HPDE6-E6E7 (cell line): ENCODE measurements at regions not wholly inside any gene's neighbourhood (a gene's known extent, or its start where the extent isn't known, plus 50 kb on each side); places are given as distances from the start of the nearest gene placed in this dataset.

Source experiments
- DNase-seq: peaks from one replicate; pipeline ENCODE4 v3.0.0; 2011; ENCODE audit warnings: missing footprints; ENCODE audit errors: extremely low spot score

GRCh38 chr20:10954137-10954840 is 280.5 kb upstream of the JAG1 start:
- DNase-seq: peak; percentile 85

DNA sequence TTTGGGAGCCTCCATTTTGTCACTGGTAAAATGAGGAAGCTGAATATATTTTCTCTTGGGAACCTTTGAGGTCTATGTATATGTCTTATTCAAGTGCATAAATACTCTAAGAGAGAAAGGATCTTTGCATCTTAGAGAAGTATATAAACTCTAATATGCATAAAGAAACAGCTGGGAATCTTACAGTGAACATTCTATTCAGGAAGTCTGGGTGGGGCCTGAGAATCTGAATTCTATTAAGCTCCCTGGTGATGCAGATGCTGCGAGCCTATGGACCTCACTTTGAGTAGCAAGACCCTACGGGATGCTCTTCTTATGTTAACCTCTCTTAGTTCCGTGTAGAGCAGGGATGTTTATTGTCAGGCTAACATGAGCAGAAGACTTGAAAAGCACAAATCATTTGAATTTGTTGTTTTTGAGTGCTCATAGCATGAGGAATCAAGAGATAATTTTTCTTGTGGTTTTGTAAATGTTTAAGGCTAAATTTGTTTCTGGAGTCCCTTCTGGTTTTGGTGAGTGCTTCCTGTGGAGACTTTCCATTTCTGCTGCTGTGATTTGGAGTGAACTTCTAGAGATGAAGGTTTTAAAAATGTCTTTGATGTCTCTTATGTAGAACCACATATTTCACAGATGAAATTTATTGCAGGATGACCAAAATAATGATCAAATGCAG is 281.2 kb upstream of the JAG1 start:
- DNase-seq: no peak

- DNase-seq: no peak
Observed at GRCh38 chr20:10958279-10958678, 284.5 kb upstream of the JAG1 start.

- DNase-seq: no peak
Observed at GRCh38 chr20:10960416-10960815, 286.6 kb upstream of the JAG1 start.

DNA sequence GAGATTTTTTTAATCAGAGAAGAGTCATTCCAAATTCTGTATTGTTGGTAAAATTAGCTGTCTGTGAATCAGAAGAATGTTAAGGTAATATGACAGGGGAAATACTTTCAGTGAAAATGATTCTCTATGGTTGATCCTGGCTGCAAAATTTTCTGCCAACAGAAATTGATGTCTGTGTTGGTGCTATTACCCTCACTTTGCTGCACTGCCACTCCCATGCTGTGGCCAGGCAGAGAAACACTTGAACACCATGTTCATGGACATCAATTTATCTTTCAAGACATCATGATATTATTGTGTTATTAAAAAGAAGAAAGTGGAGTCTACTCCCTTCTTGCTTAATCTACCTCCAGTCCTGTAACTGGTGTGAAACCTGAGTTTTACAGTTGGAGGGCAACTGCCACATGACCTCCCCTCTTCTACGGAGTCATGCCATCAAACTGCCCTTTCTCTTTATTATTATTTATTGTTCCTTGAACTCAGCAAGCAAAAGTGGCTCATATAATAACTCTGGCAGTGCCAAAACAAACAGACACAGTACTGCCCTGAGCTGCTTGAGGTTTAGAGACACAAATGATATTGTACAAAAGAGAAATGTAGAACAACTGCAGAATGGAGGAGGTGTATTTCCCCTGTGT is 288.0 kb upstream of the JAG1 start:
- no peak for DNase-seq

DNA sequence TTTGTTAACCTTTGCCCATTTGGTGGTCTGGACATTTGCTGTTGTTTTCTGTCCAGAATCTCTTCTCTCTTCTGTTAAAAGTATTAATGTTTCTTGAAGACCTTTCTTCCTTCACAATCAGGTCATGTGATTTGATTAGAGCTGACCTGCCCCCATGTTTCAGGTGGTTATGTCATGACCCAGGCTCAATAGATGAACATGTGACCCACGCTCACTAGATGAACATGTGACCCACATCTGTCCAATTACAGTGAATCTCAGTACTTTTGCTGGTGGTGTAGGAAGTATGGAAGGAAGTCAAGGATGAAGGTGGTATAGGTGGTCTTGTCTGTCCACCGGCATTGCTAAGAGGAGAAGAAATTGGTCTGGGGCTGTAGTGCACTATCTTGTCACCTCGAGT is 289.1 kb upstream of the JAG1 start:
- DNase-seq: no peak

- no peak for DNase-seq
Observed at GRCh38 chr20:10963717-10964266, 290.0 kb upstream of the JAG1 start.

- no peak for DNase-seq
Observed at GRCh38 chr20:10965936-10966470, 292.2 kb upstream of the JAG1 start.

DNA sequence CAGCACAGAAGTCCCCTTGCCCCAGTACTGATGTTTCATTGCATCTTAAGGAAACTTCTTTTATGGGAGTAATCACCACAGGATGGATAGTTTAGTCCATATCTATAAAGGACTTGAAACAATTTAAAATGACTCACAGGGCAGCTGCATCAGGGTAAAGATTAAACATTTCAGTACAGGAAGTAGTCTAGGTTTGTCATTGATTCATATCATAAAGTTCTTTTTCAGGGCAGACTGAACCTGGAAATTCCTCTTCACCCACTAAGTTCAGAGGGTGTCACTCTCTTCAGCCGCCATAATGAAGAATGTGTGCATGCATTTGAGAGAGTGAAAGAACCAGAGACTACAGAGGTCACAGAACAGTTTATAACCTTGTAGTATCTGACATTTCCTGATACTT is 296.3 kb upstream of the JAG1 start:
- DNase-seq: no peak

DNA sequence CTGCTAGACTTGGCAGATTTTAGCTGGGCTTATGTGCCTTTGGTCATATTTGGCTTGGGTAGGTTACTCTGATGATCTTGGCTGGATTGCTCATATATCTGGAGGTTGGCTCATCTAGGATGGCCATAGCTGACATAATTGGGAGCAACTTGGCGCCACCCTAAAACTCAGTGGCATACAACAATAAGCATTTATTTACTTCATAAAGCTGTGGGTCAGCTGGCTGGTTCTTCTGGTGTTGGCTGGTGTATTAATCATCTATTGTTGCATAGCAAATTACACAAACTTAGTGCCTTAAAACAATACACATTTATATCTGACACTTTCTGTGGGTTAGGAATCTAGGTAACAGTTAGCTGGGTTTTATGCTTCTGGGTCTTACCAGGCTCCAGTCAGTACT is 297.3 kb upstream of the JAG1 start:
- no peak for DNase-seq

GRCh38 chr20:10972219-10972860 is 298.5 kb upstream of the JAG1 start:
- DNase-seq: no peak

DNA sequence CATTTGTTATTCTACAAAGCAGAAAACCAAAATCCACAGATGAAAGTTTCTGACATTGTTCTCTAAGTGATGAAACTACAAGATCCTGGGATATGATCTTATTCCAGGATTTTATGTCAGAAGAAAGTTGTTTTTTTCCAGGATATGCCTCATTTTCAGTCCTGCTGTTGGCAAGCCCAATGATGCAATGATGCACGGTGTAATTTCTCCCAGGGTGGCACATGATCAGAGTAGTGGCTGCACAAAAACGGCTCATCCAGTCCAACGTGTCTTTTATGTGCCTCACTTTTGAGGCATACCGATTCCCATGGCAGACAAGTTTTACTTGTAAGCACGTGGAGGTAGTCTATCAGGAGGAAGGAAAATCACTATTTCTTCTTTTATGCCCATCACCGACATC is 302.3 kb upstream of the JAG1 start:
- no peak for DNase-seq

GRCh38 chr20:10978019-10978702 is 304.4 kb upstream of the JAG1 start:
- DNase-seq: no peak

DNA sequence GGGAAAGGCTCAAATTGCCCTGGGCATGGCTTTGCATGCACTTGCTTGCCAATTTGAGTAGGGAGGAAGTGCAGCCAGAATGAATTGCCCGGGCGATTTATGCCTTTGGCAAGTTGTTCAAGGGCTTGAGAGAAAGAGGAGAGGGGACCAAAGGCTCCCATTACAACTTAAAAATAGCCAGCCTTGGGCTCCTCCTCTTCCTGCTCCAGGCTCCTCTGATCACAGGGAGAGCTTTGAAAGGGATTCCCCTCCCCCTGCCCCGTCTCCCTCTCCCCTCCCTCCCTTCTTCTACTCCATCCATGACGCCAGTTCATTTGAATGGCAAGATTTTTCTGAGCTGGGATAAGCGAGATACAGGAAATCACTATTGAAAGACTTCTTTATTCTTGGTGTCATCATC is 304.9 kb upstream of the JAG1 start:
- DNase-seq: no peak

GRCh38 chr20:10982692-10983091 is 308.9 kb upstream of the JAG1 start:
- peak; percentile 44 for DNase-seq

DNA sequence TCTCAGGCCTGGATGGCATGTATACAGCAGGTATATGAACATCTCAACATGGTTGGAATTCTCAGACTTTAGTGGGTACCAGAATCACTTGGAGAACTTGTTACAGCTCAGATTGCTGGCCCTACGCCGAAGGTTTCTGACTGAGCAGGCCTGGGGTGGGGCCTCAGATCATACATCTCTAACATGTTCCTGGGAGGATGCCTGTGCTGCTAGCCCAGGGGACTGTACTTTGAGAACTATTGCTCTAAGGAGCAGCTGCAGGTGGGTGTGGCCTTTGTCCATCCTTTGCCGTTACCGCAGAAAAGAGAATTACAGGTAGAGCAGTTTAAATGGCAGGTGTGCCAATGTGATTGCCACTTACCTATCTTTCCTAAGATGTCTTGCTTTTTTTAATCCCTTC is 310.5 kb upstream of the JAG1 start:
- no peak for DNase-seq

DNA sequence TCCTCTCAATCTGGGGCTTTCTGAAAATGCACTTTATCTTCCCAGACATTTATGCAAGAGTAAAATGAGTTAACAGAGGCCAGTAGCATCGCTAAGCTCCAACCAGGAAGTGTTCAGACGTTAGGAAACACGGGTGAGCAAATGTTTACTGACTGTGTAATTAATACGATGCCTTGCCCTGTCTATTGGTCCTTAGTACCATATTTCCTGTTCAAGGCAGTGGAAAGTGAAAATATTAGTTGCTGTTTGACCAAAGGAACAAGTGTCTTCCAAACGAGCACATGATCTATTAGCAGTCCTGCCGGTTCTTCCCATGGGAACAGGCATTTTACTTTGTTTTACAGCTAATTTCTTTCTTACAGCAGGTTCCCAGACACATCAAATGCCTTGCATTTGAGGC is 311.1 kb upstream of the JAG1 start:
- DNase-seq: no peak

GRCh38 chr20:10985536-10985935 is 311.7 kb upstream of the JAG1 start:
- no peak for DNase-seq

GRCh38 chr20:10986586-10986985 is 312.8 kb upstream of the JAG1 start:
- no peak for DNase-seq

- peak; percentile 35 for DNase-seq
Observed at GRCh38 chr20:10987651-10988383, 314.0 kb upstream of the JAG1 start.
